ENCODE measurements at regions not wholly inside any gene's neighbourhood (a gene's known extent, or its start where the extent isn't known, plus 50 kb on each side); places are given as distances from the start of the nearest gene placed in this dataset.

DNA sequence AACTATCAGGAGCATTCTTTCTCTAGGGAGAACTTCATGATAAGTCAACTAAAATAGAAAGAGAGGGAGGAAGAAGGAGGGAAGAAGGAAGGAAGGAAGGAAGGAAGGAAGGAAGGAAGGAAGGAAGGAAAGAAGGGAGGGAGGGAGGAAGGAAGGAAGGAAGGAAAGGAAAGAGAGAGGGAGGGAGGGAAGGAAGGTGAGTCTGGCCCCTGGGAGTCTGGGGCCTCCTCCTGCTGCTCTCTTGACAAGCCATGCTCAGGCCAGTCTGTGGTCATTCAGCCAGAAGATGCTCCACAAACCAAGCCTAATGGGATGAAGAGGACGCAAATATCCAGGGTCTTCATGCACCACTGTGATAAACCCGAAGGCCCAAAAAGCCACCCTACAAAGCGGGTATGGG is 216.4 kb upstream of the AGAP1 start:
- TF ChIP-seq, protein P1, sequence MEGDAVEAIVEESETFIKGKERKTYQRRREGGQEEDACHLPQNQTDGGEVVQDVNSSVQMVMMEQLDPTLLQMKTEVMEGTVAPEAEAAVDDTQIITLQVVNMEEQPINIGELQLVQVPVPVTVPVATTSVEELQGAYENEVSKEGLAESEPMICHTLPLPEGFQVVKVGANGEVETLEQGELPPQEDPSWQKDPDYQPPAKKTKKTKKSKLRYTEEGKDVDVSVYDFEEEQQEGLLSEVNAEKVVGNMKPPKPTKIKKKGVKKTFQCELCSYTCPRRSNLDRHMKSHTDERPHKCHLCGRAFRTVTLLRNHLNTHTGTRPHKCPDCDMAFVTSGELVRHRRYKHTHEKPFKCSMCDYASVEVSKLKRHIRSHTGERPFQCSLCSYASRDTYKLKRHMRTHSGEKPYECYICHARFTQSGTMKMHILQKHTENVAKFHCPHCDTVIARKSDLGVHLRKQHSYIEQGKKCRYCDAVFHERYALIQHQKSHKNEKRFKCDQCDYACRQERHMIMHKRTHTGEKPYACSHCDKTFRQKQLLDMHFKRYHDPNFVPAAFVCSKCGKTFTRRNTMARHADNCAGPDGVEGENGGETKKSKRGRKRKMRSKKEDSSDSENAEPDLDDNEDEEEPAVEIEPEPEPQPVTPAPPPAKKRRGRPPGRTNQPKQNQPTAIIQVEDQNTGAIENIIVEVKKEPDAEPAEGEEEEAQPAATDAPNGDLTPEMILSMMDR (conservative IDR thresholded peaks at IDR 0.05; ENCODE audit: low read depth in 2 of 2) = no peak
- TF ChIP-seq JUNB (IDR thresholded peaks at IDR 0.05; ENCODE audit: unreplicated experiment) = no peak
- TF ChIP-seq CREB1 (CRISPR knock-in tag; IDR thresholded peaks at IDR 0.05; ENCODE audit: low read depth) = no peak
- TF ChIP-seq STAT1 (IDR thresholded peaks at IDR 0.05; ENCODE audit: unreplicated experiment) = no peak
- TF ChIP-seq, protein P2, sequence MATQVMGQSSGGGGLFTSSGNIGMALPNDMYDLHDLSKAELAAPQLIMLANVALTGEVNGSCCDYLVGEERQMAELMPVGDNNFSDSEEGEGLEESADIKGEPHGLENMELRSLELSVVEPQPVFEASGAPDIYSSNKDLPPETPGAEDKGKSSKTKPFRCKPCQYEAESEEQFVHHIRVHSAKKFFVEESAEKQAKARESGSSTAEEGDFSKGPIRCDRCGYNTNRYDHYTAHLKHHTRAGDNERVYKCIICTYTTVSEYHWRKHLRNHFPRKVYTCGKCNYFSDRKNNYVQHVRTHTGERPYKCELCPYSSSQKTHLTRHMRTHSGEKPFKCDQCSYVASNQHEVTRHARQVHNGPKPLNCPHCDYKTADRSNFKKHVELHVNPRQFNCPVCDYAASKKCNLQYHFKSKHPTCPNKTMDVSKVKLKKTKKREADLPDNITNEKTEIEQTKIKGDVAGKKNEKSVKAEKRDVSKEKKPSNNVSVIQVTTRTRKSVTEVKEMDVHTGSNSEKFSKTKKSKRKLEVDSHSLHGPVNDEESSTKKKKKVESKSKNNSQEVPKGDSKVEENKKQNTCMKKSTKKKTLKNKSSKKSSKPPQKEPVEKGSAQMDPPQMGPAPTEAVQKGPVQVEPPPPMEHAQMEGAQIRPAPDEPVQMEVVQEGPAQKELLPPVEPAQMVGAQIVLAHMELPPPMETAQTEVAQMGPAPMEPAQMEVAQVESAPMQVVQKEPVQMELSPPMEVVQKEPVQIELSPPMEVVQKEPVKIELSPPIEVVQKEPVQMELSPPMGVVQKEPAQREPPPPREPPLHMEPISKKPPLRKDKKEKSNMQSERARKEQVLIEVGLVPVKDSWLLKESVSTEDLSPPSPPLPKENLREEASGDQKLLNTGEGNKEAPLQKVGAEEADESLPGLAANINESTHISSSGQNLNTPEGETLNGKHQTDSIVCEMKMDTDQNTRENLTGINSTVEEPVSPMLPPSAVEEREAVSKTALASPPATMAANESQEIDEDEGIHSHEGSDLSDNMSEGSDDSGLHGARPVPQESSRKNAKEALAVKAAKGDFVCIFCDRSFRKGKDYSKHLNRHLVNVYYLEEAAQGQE (IDR thresholded peaks at IDR 0.05; ENCODE audit: unreplicated experiment) = no peak
- TF ChIP-seq EZH2 (IDR thresholded peaks at IDR 0.05; ENCODE audit: low read depth, unreplicated experiment) = no peak
- no peak for TF ChIP-seq POLR2AphosphoS5 (IDR thresholded peaks at IDR 0.05; ENCODE audit: low read depth)
- TF ChIP-seq EZH2phosphoT487 (IDR thresholded peaks at IDR 0.05; ENCODE audit: unreplicated experiment) = no peak
- TF ChIP-seq NANOG (IDR thresholded peaks at IDR 0.05; ENCODE audit: borderline replicate concordance) = no peak
- TF ChIP-seq, protein P3, sequence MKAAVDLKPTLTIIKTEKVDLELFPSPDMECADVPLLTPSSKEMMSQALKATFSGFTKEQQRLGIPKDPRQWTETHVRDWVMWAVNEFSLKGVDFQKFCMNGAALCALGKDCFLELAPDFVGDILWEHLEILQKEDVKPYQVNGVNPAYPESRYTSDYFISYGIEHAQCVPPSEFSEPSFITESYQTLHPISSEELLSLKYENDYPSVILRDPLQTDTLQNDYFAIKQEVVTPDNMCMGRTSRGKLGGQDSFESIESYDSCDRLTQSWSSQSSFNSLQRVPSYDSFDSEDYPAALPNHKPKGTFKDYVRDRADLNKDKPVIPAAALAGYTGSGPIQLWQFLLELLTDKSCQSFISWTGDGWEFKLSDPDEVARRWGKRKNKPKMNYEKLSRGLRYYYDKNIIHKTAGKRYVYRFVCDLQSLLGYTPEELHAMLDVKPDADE (IDR thresholded peaks at IDR 0.05) = no peak
- no peak for TF ChIP-seq ZNF114 (CRISPR knock-in tag; IDR thresholded peaks at IDR 0.05)
- TF ChIP-seq, protein P4, sequence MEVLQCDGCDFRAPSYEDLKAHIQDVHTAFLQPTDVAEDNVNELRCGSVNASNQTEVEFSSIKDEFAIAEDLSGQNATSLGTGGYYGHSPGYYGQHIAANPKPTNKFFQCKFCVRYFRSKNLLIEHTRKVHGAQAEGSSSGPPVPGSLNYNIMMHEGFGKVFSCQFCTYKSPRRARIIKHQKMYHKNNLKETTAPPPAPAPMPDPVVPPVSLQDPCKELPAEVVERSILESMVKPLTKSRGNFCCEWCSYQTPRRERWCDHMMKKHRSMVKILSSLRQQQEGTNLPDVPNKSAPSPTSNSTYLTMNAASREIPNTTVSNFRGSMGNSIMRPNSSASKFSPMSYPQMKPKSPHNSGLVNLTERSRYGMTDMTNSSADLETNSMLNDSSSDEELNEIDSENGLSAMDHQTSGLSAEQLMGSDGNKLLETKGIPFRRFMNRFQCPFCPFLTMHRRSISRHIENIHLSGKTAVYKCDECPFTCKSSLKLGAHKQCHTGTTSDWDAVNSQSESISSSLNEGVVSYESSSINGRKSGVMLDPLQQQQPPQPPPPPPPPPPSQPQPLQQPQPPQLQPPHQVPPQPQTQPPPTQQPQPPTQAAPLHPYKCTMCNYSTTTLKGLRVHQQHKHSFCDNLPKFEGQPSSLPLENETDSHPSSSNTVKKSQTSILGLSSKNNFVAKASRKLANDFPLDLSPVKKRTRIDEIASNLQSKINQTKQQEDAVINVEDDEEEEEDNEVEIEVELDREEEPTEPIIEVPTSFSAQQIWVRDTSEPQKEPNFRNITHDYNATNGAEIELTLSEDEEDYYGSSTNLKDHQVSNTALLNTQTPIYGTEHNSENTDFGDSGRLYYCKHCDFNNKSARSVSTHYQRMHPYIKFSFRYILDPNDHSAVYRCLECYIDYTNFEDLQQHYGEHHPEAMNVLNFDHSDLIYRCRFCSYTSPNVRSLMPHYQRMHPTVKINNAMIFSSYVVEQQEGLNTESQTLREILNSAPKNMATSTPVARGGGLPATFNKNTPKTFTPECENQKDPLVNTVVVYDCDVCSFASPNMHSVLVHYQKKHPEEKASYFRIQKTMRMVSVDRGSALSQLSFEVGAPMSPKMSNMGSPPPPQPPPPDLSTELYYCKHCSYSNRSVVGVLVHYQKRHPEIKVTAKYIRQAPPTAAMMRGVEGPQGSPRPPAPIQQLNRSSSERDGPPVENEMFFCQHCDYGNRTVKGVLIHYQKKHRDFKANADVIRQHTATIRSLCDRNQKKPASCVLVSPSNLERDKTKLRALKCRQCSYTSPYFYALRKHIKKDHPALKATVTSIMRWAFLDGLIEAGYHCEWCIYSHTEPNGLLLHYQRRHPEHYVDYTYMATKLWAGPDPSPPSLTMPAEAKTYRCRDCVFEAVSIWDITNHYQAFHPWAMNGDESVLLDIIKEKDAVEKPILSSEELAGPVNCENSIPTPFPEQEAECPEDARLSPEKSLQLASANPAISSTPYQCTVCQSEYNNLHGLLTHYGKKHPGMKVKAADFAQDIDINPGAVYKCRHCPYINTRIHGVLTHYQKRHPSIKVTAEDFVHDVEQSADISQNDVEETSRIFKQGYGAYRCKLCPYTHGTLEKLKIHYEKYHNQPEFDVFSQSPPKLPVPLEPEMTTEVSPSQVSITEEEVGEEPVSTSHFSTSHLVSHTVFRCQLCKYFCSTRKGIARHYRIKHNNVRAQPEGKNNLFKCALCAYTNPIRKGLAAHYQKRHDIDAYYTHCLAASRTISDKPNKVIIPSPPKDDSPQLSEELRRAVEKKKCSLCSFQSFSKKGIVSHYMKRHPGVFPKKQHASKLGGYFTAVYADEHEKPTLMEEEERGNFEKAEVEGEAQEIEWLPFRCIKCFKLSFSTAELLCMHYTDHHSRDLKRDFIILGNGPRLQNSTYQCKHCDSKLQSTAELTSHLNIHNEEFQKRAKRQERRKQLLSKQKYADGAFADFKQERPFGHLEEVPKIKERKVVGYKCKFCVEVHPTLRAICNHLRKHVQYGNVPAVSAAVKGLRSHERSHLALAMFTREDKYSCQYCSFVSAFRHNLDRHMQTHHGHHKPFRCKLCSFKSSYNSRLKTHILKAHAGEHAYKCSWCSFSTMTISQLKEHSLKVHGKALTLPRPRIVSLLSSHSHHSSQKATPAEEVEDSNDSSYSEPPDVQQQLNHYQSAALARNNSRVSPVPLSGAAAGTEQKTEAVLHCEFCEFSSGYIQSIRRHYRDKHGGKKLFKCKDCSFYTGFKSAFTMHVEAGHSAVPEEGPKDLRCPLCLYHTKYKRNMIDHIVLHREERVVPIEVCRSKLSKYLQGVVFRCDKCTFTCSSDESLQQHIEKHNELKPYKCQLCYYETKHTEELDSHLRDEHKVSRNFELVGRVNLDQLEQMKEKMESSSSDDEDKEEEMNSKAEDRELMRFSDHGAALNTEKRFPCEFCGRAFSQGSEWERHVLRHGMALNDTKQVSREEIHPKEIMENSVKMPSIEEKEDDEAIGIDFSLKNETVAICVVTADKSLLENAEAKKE (CRISPR knock-in tag; IDR thresholded peaks at IDR 0.05) = no peak

All from GM23338 (cell line).